Jurkat, Clone E6-1 (cell line): ENCODE measurements at regions not wholly inside any gene's neighbourhood (a gene's known extent, or its start where the extent isn't known, plus 50 kb on each side); places are given as distances from the start of the nearest gene placed in this dataset.
"Not testable (repeated sequence)": the region's sequence is repeated elsewhere in the genome, so short reads cannot be mapped to it uniquely, and the experiment has no call there.

Source experiments
- DNase-seq: peaks from one replicate; pipeline ENCODE4 v3.0.0-alpha.2; 2011; ENCODE audit warnings: low read depth, low spot score
- H3K4me3 ChIP-seq: 2 replicates; pipeline ENCODE4 v1.5.1; 2011; ENCODE audit warnings: mild to moderate bottlenecking, low read length, control low read depth, moderate library complexity

GRCh38 chr9:100639854-100640253 lies 62.0 kb downstream of the CAVIN4 start:
- DNase-seq, result no peak
- H3K4me3 ChIP-seq, result no peak overlapping the region

DNA sequence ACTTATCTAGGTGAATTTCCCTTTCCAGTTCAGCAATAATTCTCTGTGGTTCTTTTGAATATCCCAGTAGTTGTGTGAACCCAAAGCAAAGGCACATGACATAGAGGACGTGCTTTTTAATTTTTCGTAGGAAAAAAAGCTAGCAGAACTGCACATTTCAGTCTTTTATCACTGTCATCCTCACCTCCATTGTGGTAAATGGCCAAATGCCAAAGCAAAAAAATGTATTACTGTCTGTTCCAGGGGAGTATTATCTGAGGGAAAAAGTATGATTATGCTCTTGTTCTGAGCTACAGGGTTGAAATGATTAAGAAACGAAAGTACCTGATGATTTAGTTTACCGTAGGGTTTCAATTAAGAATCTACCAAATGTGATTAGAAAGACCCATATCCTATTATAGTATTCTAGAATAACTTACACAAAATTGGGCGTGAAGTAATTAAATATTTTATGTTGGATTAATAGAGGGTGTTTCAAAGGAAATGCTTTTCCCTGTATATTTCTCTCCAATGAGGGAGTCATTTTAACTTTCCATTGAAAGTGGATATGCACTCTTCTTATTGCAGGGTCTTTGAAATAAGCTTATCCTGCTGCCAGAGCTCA lies 62.7 kb downstream of the CAVIN4 start:
- H3K4me3 ChIP-seq, result no peak overlapping the region
- no peak for DNase-seq

- no peak for DNase-seq
- no peak overlapping the region for H3K4me3 ChIP-seq
Observed at GRCh38 chr9:100641166-100641565, 63.3 kb downstream of the CAVIN4 start.

DNA sequence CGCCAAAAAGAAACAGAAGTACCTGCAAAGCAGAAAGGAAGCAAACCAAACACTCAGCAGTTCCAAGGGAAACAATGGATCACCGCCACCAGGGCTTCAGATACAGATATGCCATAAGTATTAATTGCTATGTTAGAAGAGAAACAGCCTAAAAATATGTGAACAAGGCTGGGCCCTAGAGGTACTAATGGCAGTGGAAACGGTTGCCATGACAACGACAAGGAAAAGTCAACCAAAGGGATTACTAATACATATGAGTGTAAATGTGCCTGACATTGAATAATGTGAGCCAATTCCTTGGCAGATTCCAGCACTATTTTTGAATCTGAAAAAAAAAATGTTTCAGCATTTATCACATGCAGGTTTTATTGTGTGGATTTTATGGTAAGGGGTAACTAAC lies 75.0 kb downstream of the CAVIN4 start:
- DNase-seq, result no peak
- H3K4me3 ChIP-seq, result no peak overlapping the region

GRCh38 chr9:100653643-100654334 lies 75.9 kb downstream of the CAVIN4 start:
- no peak for DNase-seq
- no peak overlapping the region for H3K4me3 ChIP-seq

DNA sequence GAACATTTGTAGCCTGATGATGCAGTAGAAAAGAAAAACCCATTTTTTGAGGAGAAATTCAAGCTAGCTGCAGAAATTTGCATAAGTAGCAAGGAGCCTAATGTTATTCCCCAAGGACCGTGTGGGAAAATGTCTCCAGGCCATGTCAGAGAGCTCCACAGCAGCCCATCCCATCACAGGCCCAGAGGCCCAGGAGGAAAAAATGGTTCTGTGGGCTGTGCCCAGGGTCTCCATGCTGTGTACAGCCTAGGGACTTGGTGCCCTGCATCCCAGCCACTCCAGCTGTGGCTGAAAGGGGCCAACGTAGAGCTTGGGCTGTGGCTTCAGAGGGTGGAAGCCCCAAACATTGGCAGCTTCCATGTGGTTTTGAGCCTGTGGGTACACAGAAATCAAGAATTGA lies 79.0 kb downstream of the CAVIN4 start:
- H3K4me3 ChIP-seq, DNase-seq: not testable (repeated sequence)

DNA sequence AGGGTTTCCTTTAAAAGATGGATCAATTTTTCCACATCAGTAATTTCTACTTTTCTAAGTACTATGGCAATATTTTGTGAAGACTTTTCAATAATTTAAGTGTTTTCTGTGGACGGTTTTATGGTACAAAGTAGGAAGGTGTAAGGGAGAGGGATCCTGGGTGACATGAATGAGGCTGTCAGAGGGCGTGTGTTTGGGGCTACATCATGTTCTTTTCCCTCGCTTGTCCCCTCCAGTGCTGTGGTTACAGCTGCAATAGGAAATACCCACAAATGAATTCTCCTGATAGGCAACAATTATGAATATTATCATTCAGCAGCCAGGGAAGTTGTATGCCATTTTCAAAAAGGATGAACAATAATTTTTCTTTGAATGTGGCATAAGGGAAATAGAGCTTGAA lies 83.8 kb downstream of the CAVIN4 start:
- no peak overlapping the region for H3K4me3 ChIP-seq
- DNase-seq, result no peak

- no peak for DNase-seq
- no peak overlapping the region for H3K4me3 ChIP-seq
Observed at GRCh38 chr9:100662122-100662521, 84.2 kb downstream of the CAVIN4 start.

DNA sequence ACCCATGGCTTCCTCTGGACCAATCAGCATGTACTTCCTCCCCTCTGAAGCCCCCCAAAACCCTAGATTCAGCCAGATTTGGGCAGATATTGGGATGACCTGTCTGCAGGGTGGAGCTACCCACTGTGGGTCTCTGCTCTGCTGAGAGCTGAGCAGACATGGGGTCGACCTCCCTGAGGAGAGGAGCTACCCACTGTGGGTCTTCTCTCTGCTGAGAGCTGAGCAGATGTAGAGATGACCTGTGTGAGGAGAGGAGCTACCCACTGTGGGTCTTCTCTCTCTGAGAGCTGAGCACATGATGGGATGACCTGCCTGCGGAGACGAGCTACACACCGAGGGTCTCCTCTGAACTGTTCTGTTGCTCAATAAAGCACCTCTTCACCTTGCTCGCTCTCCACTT lies 89.6 kb downstream of the CAVIN4 start:
- H3K4me3 ChIP-seq, result no peak overlapping the region
- DNase-seq, result no peak

DNA sequence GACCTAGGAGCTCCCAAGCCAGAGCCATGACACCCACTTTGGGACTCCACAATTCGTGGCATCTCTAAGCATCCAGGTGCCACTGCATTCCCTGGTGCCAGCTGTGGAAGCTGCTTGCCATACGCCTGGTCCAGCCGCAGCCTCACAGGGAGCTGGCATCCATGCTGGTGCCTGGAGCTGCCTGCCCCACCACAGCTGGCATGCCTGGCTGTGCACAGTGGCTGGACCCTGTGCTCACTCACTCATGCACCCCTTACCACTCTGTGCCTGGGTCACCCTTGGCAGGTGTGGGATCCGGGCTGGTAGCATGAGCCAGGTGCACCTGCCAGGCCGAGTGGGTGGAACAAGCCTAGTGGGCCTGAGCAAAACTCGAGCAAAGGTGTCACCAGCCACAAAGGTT lies 90.1 kb downstream of the CAVIN4 start:
- DNase-seq, result no peak
- no peak overlapping the region for H3K4me3 ChIP-seq

- H3K4me3 ChIP-seq, result no peak overlapping the region
- DNase-seq, result no peak
Observed at GRCh38 chr9:100669968-100670367, 92.1 kb downstream of the CAVIN4 start.

DNA sequence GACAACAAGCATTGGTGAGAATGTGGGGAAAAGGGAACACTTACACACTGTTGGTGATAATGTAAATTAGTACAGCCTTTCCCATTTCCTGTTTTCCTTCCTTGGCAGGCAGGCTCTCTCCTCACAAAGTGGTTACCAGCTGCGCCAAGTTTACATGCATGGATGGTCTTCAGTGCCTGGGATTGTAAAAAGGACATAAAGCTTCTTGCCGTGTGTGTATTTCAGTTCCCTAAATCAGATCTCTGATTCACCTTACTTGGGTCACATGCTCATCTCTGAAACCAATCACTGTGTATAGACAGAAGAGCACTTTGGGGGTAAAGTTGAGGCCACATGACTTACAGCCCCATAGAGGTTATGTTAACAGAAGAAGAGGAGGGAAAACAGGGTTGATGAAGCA lies 92.8 kb downstream of the CAVIN4 start:
- DNase-seq, result no peak
- no peak overlapping the region for H3K4me3 ChIP-seq

DNA sequence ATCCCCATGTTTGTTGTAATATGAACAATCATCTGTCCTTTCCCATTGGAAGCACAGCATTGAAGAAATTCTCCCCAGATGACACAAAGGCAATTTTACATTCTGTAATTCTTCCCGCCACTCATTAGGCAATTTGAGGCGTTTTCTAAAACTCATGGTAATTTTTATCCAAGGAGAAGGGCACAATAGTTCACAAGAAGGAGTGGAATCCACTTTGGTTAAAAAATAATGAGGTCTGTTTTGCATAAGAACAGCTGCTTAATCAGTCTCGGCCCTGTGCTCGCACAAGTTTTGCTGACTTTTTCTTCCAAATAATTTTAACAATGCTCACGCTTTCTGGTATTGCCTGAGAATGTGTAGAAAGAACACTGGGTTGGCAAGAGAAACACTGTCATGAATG lies 94.0 kb downstream of the CAVIN4 start:
- no peak for DNase-seq

DNA sequence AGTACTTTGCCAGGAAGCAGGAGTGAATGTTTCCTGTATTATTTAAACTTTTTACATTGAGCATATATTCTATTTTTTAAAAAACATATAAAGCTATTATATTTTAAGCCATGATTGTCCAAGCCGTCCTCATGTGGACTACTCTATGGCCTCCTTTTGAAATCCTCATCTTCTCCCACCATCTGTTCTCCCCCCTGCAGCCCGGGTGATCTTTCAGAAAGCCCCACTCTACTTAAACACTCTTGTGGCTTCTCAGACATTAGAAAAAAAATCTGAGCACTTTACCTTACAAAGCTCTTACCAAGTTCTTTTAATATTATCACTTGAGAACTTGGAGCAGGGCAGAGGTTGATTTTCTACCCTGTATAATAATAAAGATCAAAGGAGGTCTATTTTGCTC lies 95.4 kb downstream of the CAVIN4 start:
- no peak for DNase-seq
- no peak overlapping the region for H3K4me3 ChIP-seq

More for the DNA sequence above, 94.0 kb downstream of the CAVIN4 start:
- H3K4me3 ChIP-seq, result no peak overlapping the region

- H3K4me3 ChIP-seq, result no peak overlapping the region
- DNase-seq, result no peak
Observed at GRCh38 chr9:100674419-100675122, 96.7 kb downstream of the CAVIN4 start.

- no peak overlapping the region for H3K4me3 ChIP-seq
- DNase-seq, result no peak
Observed at GRCh38 chr9:100679834-100680233, 102.0 kb downstream of the CAVIN4 start.

DNA sequence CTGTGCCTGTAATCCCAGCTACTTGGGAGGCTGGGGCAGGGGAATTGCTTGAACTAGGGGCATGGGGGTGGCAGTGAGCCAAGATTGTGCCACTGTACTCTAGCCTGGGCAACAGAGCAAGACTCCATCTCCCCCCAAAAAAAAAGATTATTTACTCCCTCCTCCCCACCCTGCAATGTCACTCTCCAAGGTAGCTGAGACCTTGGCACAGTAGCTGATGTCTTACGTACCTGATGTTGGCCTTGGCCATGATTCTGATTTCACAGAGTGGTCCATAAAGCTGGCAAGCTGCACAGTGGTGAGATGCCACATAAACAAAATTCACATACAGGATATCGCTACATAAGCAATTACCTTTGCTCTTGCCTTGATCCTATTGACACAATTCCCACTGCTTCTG lies 108.5 kb downstream of the CAVIN4 start:
- DNase-seq, result no peak
- no peak overlapping the region for H3K4me3 ChIP-seq

DNA sequence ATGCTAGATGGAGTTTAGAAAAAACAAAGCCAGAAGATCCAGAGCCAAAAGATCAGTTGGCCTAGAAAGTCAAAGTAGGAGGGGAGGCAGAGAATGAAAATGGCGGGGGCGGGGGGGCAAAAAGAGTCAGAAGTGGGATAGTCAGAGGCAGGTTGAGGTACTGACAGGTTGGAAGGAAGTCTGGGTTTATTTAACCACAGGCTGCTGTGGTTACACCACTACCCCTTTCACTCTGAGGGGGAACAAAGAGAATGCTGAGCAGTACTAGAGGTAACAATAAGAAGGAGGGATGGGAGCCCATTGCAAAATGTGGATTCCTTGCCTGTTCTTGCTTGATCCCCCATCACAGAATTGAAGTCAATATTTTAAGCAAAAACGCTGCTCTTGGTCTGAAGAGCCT lies 111.8 kb downstream of the CAVIN4 start:
- no peak overlapping the region for H3K4me3 ChIP-seq
- DNase-seq, result peak; percentile 88

DNA sequence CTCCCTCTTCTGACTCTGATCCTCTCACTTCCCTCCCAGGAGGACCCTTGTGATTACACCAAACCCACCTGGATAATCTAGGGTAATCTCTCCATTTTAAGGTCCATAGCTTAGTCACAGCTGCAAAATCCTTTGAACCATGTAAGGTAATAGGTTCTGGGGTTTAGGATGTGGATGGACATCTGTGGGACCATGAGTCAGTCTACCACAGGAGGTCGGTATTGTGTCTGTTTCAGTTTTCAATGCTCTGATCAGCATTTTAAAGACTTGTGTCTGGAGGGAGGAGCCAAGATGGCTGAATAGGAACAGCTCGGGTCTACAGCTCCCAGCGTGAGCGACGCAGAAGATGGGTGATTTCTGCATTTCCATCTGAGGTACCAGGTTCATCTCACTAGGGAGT lies 112.6 kb downstream of the CAVIN4 start:
- DNase-seq, result peak; percentile 34
- no peak overlapping the region for H3K4me3 ChIP-seq

- no peak overlapping the region for H3K4me3 ChIP-seq
- DNase-seq, result no peak
Observed at GRCh38 chr9:100697339-100697738, 119.5 kb downstream of the CAVIN4 start.

GRCh38 chr9:100698945-100699344 lies 121.1 kb downstream of the CAVIN4 start:
- DNase-seq, result no peak

More at GRCh38 chr9:100698945-100699344, 121.1 kb downstream of the CAVIN4 start:
- H3K4me3 ChIP-seq, result no peak overlapping the region
